Thyroid gland (tissue), 4 donors: ENCODE measurements at regions not wholly inside any gene's neighbourhood (a gene's known extent, or its start where the extent isn't known, plus 50 kb on each side); places are given as distances from the start of the nearest gene placed in this dataset.

Experiments
- DNase-seq, 2 donors: peaks; one replicate each; pipeline ENCODE4 v3.0.0-alpha.2; 2019
- H3K27ac ChIP-seq, 3 donors: fragments of 200-600 bp; sonication (generic); 1 replicate in 2 of 3; 2 replicates in 1 of 3; pipeline ENCODE4 v1.5.1; 2016 to 2019; ENCODE audit warnings: mild to moderate bottlenecking in 1 of 3, moderate library complexity in 1 of 3
- H3K27me3 ChIP-seq: fragments of 200-600 bp; sonication (generic); one replicate; pipeline ENCODE4 v1.5.1; 2019
- H3K36me3 ChIP-seq, 2 donors: fragments of 200-600 bp; sonication (generic); one replicate each; pipeline ENCODE4 v1.5.1; 2016 to 2019
- H3K4me1 ChIP-seq, 2 donors: fragments of 200-600 bp; sonication (generic); one replicate each; pipeline ENCODE4 v1.5.1; 2017 to 2019
- H3K4me3 ChIP-seq, 3 donors: fragments of 200-600 bp; sonication (generic); replicated peaks in 1 of 3; 1 replicate in 2 of 3; 2 replicates in 1 of 3; pipeline ENCODE4 v1.5.1; 2016; ENCODE audit warnings: mild to moderate bottlenecking in 1 of 3
- H3K9me3 ChIP-seq: fragments of 200-600 bp; sonication (generic); one replicate; pipeline ENCODE4 v1.5.1; 2017
- CTCF ChIP-seq, 6 experiments: fragments of 200-600 bp in 3 of 6; fragments of 450-650 bp in 3 of 6; sonication (generic) in 3 of 6; IDR thresholded peaks; one replicate each; pipeline ENCODE4 v1.5.1; 2016 to 2019; ENCODE audit warnings: antibody characterized with exemption in 6 of 6, mild to moderate bottlenecking in 2 of 6, inconsistent platforms in 1 of 6, moderate library complexity in 1 of 6
- POLR2A ChIP-seq, 2 donors: fragments of 450-650 bp; IDR thresholded peaks; one replicate each; pipeline ENCODE4 v1.6.1; 2017; ENCODE audit warnings: antibody characterized with exemption in 2 of 2, mild to moderate bottlenecking in 2 of 2, moderate library complexity in 1 of 2
- WGBS, 2 donors: methylation state at CpG; one replicate each; pipeline ENCODE4 v1.1.5; 2017; 5-methylcytosine and 5-hydroxymethylcytosine counted together
- intact Hi-C: fragments of 100-400 bp; cut with DNase I; formaldehyde crosslinking; loops from one replicate; pipeline ENCODE4 v1.15.1; 2023

DNA sequence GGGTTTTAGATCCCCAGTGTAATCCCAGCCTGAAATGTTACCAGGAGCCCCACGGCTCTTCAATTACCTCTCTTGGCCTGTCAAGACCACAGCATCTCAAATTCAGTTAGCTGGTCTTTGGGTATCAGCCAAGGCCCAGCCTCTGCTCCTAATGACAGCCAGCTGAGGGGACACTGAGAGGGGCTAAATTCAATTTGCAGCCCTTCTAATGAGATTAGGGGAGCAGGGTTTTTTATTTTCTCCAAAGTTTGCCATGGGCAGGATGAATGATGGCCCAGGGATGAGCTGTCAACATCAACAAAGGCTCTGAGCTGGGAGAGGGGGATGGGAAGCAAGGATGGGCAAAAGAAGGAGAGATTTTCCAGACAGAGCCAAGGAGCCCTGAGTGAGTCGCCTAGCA lies 116.8 kb upstream of the TBX20 start:
- Histone ChIP-seq H3K4me3 (no peak overlapping the region), H3K9me3 (no peaks in the 10 kb centered on the region), H3K36me3 (no peaks in the 10 kb centered on the region), H3K4me1 (no peaks in the 10 kb centered on the region), H3K27me3 (no peaks in the 10 kb centered on the region), H3K27ac (no peak overlapping the region)
- DNase-seq, result no peak
- intact Hi-C loops, result no loop called here
- WGBS, 2 donors, result 64 to 67% methylated on average over 2 of the region's 2 CpGs
- TF ChIP-seq POLR2A (IDR thresholded peaks at IDR 0.05) (no peak), CTCF (IDR thresholded peaks at IDR 0.05) (no peak)

GRCh38 chr7:35366167-35367155 lies 112.6 kb upstream of the TBX20 start:
- Histone ChIP-seq H3K4me3 (no peak overlapping the region), H3K4me1 (no peaks in the 10 kb centered on the region), H3K27ac (no peak overlapping the region), H3K36me3 (no peaks in the 10 kb centered on the region), H3K27me3 (no peaks in the 10 kb centered on the region), H3K9me3 (no peaks in the 10 kb centered on the region)
- DNase-seq, result no peak
- 37 to 75% methylated on average over 1 to 6 of the region's 6 CpGs for WGBS, 2 donors
- TF ChIP-seq POLR2A (IDR thresholded peaks at IDR 0.05) (no peak), CTCF (IDR thresholded peaks at IDR 0.05) (no peak)
- intact Hi-C loops, result no loop called here

GRCh38 chr7:35365523-35365922 lies 111.6 kb upstream of the TBX20 start:
- intact Hi-C loops, result no loop called here

GRCh38 chr7:35362341-35362740 lies 108.4 kb upstream of the TBX20 start:
- no peak for TF ChIP-seq POLR2A (IDR thresholded peaks at IDR 0.05)
- no peak for TF ChIP-seq CTCF (IDR thresholded peaks at IDR 0.05)
- no peak overlapping the region for H3K4me3 ChIP-seq
- H3K9me3 ChIP-seq, result no peaks in the 10 kb centered on the region
- no peaks in the 10 kb centered on the region for H3K36me3 ChIP-seq
- no peaks in the 10 kb centered on the region for H3K27me3 ChIP-seq
- no peaks in the 10 kb centered on the region for H3K4me1 ChIP-seq
- no peak for DNase-seq
- intact Hi-C loops, result no loop called here
- 44 to 53% methylated on average over 6 of the region's 6 CpGs for WGBS, 2 donors
- no peak overlapping the region for H3K27ac ChIP-seq

More at GRCh38 chr7:35365523-35365922, 111.6 kb upstream of the TBX20 start:
- Histone ChIP-seq H3K27me3 (no peaks in the 10 kb centered on the region), H3K27ac (no peak overlapping the region), H3K9me3 (no peaks in the 10 kb centered on the region), H3K36me3 (no peaks in the 10 kb centered on the region), H3K4me1 (no peaks in the 10 kb centered on the region), H3K4me3 (no peak overlapping the region)
- no peak for TF ChIP-seq POLR2A (IDR thresholded peaks at IDR 0.05)
- no peak for TF ChIP-seq CTCF (IDR thresholded peaks at IDR 0.05)
- WGBS, 2 donors, result 78 to 81% methylated on average over 1 of the region's 1 CpG
- DNase-seq, result no peak

- intact Hi-C loops, result no loop called here
- DNase-seq, result no peak
- Histone ChIP-seq H3K4me1 (no peaks in the 10 kb centered on the region), H3K4me3 (no peak overlapping the region), H3K9me3 (no peaks in the 10 kb centered on the region), H3K27ac (no peak overlapping the region), H3K27me3 (no peaks in the 10 kb centered on the region), H3K36me3 (no peaks in the 10 kb centered on the region)
- 73 to 79% methylated on average over 1 of the region's 1 CpG for WGBS, 2 donors
- TF ChIP-seq CTCF (IDR thresholded peaks at IDR 0.05) (no peak), POLR2A (IDR thresholded peaks at IDR 0.05) (no peak)
These were observed 105.5 kb upstream of the TBX20 start for GRCh38 chr7:35359423-35359822.
